ENCODE measurements at regions not wholly inside any gene's neighbourhood (a gene's known extent, or its start where the extent isn't known, plus 50 kb on each side); places are given as distances from the start of the nearest gene placed in this dataset.

GRCh38 chr11:62073061-62073460 lies 50.8 kb upstream of the INCENP start:
- no peak for DNase-seq (ENCODE audit: low read depth in 2 of 2)

- no peak for DNase-seq (ENCODE audit: low read depth in 2 of 2)
Observed at GRCh38 chr11:62071408-62071807, 52.4 kb upstream of the INCENP start.

GRCh38 chr11:62069986-62070919 lies 53.6 kb upstream of the INCENP start:
- no peak for DNase-seq (ENCODE audit: low read depth in 2 of 2)

- DNase-seq (ENCODE audit: low read depth in 2 of 2): no peak
Observed at GRCh38 chr11:62069374-62069773, 54.4 kb upstream of the INCENP start.

- DNase-seq (ENCODE audit: low read depth in 2 of 2): no peak
Observed at GRCh38 chr11:62068730-62069129, 55.1 kb upstream of the INCENP start.

GRCh38 chr11:62067741-62068140 lies 56.1 kb upstream of the INCENP start:
- no peak for DNase-seq (ENCODE audit: low read depth in 2 of 2)

GRCh38 chr11:62064221-62064620 lies 59.6 kb upstream of the INCENP start:
- DNase-seq (ENCODE audit: low read depth in 2 of 2): no peak

- DNase-seq (ENCODE audit: low read depth in 2 of 2): no peak
Observed at GRCh38 chr11:62062223-62062861, 61.5 kb upstream of the INCENP start.

GRCh38 chr11:62061356-62062222 lies 62.2 kb upstream of the INCENP start:
- no peak for DNase-seq (ENCODE audit: low read depth in 2 of 2)

GRCh38 chr11:62057069-62057468 lies 66.7 kb upstream of the INCENP start:
- DNase-seq (ENCODE audit: low read depth in 2 of 2): no peak

- no peak for DNase-seq (ENCODE audit: low read depth in 2 of 2)
Observed at GRCh38 chr11:62055970-62056369, 67.8 kb upstream of the INCENP start.

- DNase-seq (ENCODE audit: low read depth in 2 of 2): no peak
Observed at GRCh38 chr11:62054484-62055121, 69.2 kb upstream of the INCENP start.

- no peak for DNase-seq (ENCODE audit: low read depth in 2 of 2)
Observed at GRCh38 chr11:62054081-62054480, 69.7 kb upstream of the INCENP start.

- DNase-seq (ENCODE audit: low read depth in 2 of 2): no peak
Observed at GRCh38 chr11:62050716-62051115, 73.1 kb upstream of the INCENP start.

- no peak for DNase-seq (ENCODE audit: low read depth in 2 of 2)
Observed at GRCh38 chr11:62048100-62048499, 75.7 kb upstream of the INCENP start.

- no peak for DNase-seq (ENCODE audit: low read depth in 2 of 2)
Observed at GRCh38 chr11:62046568-62047100, 77.2 kb upstream of the INCENP start.

GRCh38 chr11:62044639-62045121 lies 77.2 kb upstream of the FTH1 start:
- DNase-seq (ENCODE audit: low read depth in 2 of 2): no peak

- DNase-seq (ENCODE audit: low read depth in 2 of 2): no peak
Observed at GRCh38 chr11:62035293-62035692, 67.9 kb upstream of the FTH1 start.

GRCh38 chr11:62034036-62034338 lies 66.6 kb upstream of the FTH1 start:
- no peak for DNase-seq (ENCODE audit: low read depth in 2 of 2)

GRCh38 chr11:62033191-62034035 lies 66.0 kb upstream of the FTH1 start:
- DNase-seq (ENCODE audit: low read depth in 2 of 2): no peak
